ENCODE measurements at regions not wholly inside any gene's neighbourhood (a gene's known extent, or its start where the extent isn't known, plus 50 kb on each side); places are given as distances from the start of the nearest gene placed in this dataset.
A peak's percentile ranks its signal among the peaks of the same experiment; 100 is the strongest.
"Not testable (repeated sequence)": the region's sequence is repeated elsewhere in the genome, so short reads cannot be mapped to it uniquely, and the experiment has no call there.

- DNase-seq, result no peak
These were observed 152.9 kb downstream of the RNASET2 start for GRCh38 chr6:166803471-166803870.

- no peak for DNase-seq
These were observed 153.9 kb downstream of the RNASET2 start for GRCh38 chr6:166802401-166802800.

GRCh38 chr6:166800137-166800536 is 156.2 kb downstream of the RNASET2 start:
- DNase-seq, result no peak

- no peak for DNase-seq
These were observed 157.7 kb downstream of the RNASET2 start for GRCh38 chr6:166798652-166799051.

- no peak for DNase-seq
These were observed 159.7 kb downstream of the RNASET2 start for GRCh38 chr6:166796610-166797009.

- DNase-seq, result no peak
These were observed 160.5 kb downstream of the RNASET2 start for GRCh38 chr6:166795879-166796278.

- not testable (repeated sequence) for DNase-seq
These were observed 163.8 kb upstream of the RPS6KA2 start for GRCh38 chr6:166790808-166791207.

- not testable (repeated sequence) for DNase-seq
These were observed 161.9 kb upstream of the RPS6KA2 start for GRCh38 chr6:166788846-166789529.

GRCh38 chr6:166786704-166787293 is 159.7 kb upstream of the RPS6KA2 start:
- DNase-seq, result peak; percentile 77 to 86

GRCh38 chr6:166785131-166785530 is 158.1 kb upstream of the RPS6KA2 start:
- no peak for DNase-seq

- DNase-seq, result no peak
These were observed 157.6 kb upstream of the RPS6KA2 start for GRCh38 chr6:166784691-166785090.

- DNase-seq, result no peak
These were observed 155.5 kb upstream of the RPS6KA2 start for GRCh38 chr6:166782520-166782919.

- no peak for DNase-seq
These were observed 154.3 kb upstream of the RPS6KA2 start for GRCh38 chr6:166781331-166781730.

- no peak for DNase-seq
These were observed 153.1 kb upstream of the RPS6KA2 start for GRCh38 chr6:166779963-166780683.

GRCh38 chr6:166779381-166779780 is 152.3 kb upstream of the RPS6KA2 start:
- DNase-seq, result peak; percentile 33 to 47

GRCh38 chr6:166778776-166779175 is 151.7 kb upstream of the RPS6KA2 start:
- no peak for DNase-seq

- DNase-seq, result no peak
These were observed 151.0 kb upstream of the RPS6KA2 start for GRCh38 chr6:166778046-166778445.

GRCh38 chr6:166777096-166777630 is 150.1 kb upstream of the RPS6KA2 start:
- no peak for DNase-seq

GRCh38 chr6:166776571-166776970 is 149.5 kb upstream of the RPS6KA2 start:
- DNase-seq, result no peak

GRCh38 chr6:166775923-166776220 is 148.8 kb upstream of the RPS6KA2 start:
- no peak for DNase-seq

- DNase-seq, result peak; percentile 72 to 73
These were observed 148.3 kb upstream of the RPS6KA2 start for GRCh38 chr6:166775180-166775922.

- DNase-seq, result no peak
These were observed 147.7 kb upstream of the RPS6KA2 start for GRCh38 chr6:166774770-166775169.

- DNase-seq, result no peak
These were observed 147.2 kb upstream of the RPS6KA2 start for GRCh38 chr6:166774292-166774691.
